ENCODE measurements at regions not wholly inside any gene's neighbourhood (a gene's known extent, or its start where the extent isn't known, plus 50 kb on each side); places are given as distances from the start of the nearest gene placed in this dataset.
"Not testable (repeated sequence)": the region's sequence is repeated elsewhere in the genome, so short reads cannot be mapped to it uniquely, and the experiment has no call there.

DNA sequence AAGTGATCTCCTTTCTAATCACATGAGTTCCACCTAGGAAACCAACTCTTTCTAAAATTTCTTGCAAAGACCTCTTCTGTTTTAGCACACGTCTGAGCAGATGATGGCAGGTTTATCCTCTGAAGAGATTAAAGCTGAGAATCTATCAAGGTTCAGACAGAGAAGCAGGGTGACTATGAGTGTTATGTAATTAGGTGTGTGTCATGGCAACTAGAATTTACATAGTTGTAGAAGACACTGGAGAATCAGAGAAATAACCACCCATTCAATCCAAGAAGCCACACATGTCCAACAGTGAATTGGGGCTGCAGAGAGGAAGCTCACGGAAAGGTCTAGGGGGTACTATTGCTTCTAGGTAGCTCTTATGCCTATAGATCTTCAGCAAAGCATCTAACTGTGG lies 600.5 kb downstream of the PYDC2 start:
- DNase-seq, result no peak
- Histone ChIP-seq H3K9me3 (no peaks in the 10 kb centered on the region), H3K27ac (no peak overlapping the region), H3K27me3 (no peaks in the 10 kb centered on the region), H3K4me1 (no peaks in the 10 kb centered on the region), H3K4me3 (no peak overlapping the region), H3K36me3 (no peaks in the 10 kb centered on the region)
- WGBS, 2 donors (ENCODE audit: low coverage in 1 of 2), result 87 to 94% methylated on average over 2 of the region's 2 CpGs
- intact Hi-C loops (cut with DNase I; ENCODE audit: low total_unique reads) (no loop called here), in situ Hi-C loops (cut with MboI; ENCODE audit: low pct_ligation_motif_present in 1 of 4, low pct_unique_long_range_greater_than_20kb in 1 of 4, low sequenced_read_pairs in 3 of 4) (no loop called here)
- no peak for TF ChIP-seq CTCF (IDR thresholded peaks at IDR 0.05)
- TF ChIP-seq POLR2A (IDR thresholded peaks at IDR 0.05), result no peak
- no peak for TF ChIP-seq EP300 (IDR thresholded peaks at IDR 0.05; ENCODE audit: low read depth)
- no peak for TF ChIP-seq POLR2AphosphoS5 (IDR thresholded peaks at IDR 0.05)

DNA sequence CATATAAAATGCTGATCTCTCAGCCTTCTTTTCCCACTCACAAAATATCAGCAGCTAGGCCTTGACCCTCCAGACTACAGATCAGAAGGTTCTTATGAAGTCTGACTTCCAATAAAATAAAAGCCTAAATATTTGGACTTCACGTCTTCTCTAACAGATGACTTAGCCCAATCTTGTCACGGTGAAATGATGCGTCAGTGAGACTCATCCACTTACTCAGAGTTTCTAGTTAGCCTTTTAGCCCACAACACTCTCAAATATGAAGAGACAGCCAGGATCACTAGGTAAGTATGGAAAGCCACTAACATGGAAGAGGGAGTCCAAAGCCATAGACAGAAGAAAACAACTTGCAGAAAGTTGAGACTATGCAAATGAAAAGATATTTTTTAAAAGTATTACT lies 601.2 kb downstream of the PYDC2 start:
- no peak for DNase-seq
- Histone ChIP-seq H3K27ac (no peak overlapping the region), H3K4me1 (no peaks in the 10 kb centered on the region), H3K27me3 (no peaks in the 10 kb centered on the region), H3K9me3 (no peaks in the 10 kb centered on the region), H3K36me3 (no peaks in the 10 kb centered on the region), H3K4me3 (no peak overlapping the region)
- intact Hi-C loops (cut with DNase I; ENCODE audit: low total_unique reads), result no loop called here
- in situ Hi-C loops (cut with MboI; ENCODE audit: low pct_ligation_motif_present in 1 of 4, low pct_unique_long_range_greater_than_20kb in 1 of 4, low sequenced_read_pairs in 3 of 4), result no loop called here
- 50 to 81% methylated on average over 3 of the region's 3 CpGs for WGBS, 2 donors (ENCODE audit: low coverage in 1 of 2)
- no peak for TF ChIP-seq POLR2AphosphoS5 (IDR thresholded peaks at IDR 0.05)
- TF ChIP-seq EP300 (IDR thresholded peaks at IDR 0.05; ENCODE audit: low read depth), result no peak
- TF ChIP-seq CTCF (IDR thresholded peaks at IDR 0.05), result no peak
- no peak for TF ChIP-seq POLR2A (IDR thresholded peaks at IDR 0.05)

- H3K27ac ChIP-seq, result peak overlapping the region in 1 of 4 donors; percentile 4
- no peaks in the 10 kb centered on the region for H3K36me3 ChIP-seq
- TF ChIP-seq POLR2AphosphoS5 (IDR thresholded peaks at IDR 0.05) (no peak), EP300 (IDR thresholded peaks at IDR 0.05; ENCODE audit: low read depth) (no peak), CTCF (IDR thresholded peaks at IDR 0.05) (no peak), POLR2A (IDR thresholded peaks at IDR 0.05) (no peak)
- 43 to 56% methylated on average over 13 to 15 of the region's 16 CpGs for WGBS, 2 donors (ENCODE audit: low coverage in 1 of 2)
- no peaks in the 10 kb centered on the region for H3K4me1 ChIP-seq
- no peaks in the 10 kb centered on the region for H3K27me3 ChIP-seq
- no peaks in the 10 kb centered on the region for H3K9me3 ChIP-seq
- H3K4me3 ChIP-seq, result no peak overlapping the region
- intact Hi-C loops (cut with DNase I; ENCODE audit: low total_unique reads), result no loop called here
- in situ Hi-C loops (cut with MboI; ENCODE audit: low pct_ligation_motif_present in 1 of 4, low pct_unique_long_range_greater_than_20kb in 1 of 4, low sequenced_read_pairs in 3 of 4), result no loop called here
- peak; percentile 59 for DNase-seq
Observed at GRCh38 chr3:192063570-192063969, 602.6 kb downstream of the PYDC2 start.

DNA sequence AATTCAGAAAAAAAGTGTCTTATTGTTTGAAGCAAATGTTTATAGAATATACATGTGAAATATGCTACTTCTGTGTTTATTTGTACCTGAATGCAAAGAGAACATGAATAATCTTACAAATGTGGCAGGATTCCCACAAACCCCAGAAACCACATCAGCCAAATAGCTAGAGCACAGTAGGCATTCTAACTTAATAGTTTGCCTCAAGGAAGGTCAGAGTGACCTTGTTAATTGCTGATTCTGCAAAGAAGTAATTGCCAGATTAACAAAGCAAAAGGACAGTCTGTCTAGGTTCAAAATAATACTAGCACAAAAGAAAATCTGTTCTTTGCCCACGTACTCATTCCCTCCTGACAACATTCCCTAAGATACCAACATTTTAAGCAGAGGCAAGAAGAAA lies 604.0 kb downstream of the PYDC2 start:
- no peak for DNase-seq
- H3K9me3 ChIP-seq, result no peaks in the 10 kb centered on the region
- WGBS, 2 donors (ENCODE audit: low coverage in 1 of 2), result 29 to 50% methylated on average over 1 of the region's 1 CpG
- H3K4me3 ChIP-seq, result no peak overlapping the region
- H3K36me3 ChIP-seq, result no peaks in the 10 kb centered on the region
- intact Hi-C loops (cut with DNase I; ENCODE audit: low total_unique reads), result no loop called here
- in situ Hi-C loops (cut with MboI; ENCODE audit: low pct_ligation_motif_present in 1 of 4, low pct_unique_long_range_greater_than_20kb in 1 of 4, low sequenced_read_pairs in 3 of 4), result no loop called here
- H3K27ac ChIP-seq, result no peak overlapping the region
- no peaks in the 10 kb centered on the region for H3K27me3 ChIP-seq
- H3K4me1 ChIP-seq, result no peaks in the 10 kb centered on the region
- TF ChIP-seq POLR2AphosphoS5 (IDR thresholded peaks at IDR 0.05) (no peak), EP300 (IDR thresholded peaks at IDR 0.05; ENCODE audit: low read depth) (no peak), CTCF (IDR thresholded peaks at IDR 0.05) (no peak), POLR2A (IDR thresholded peaks at IDR 0.05) (no peak)

GRCh38 chr3:192066253-192066652 lies 605.3 kb downstream of the PYDC2 start:
- H3K4me3 ChIP-seq; H3K4me1 ChIP-seq; H3K27me3 ChIP-seq; in situ Hi-C loops (cut with MboI; ENCODE audit: low pct_ligation_motif_present in 1 of 4, low pct_unique_long_range_greater_than_20kb in 1 of 4, low sequenced_read_pairs in 3 of 4); H3K9me3 ChIP-seq; intact Hi-C loops (cut with DNase I; ENCODE audit: low total_unique reads); H3K27ac ChIP-seq; H3K36me3 ChIP-seq; DNase-seq: not testable (repeated sequence)
- 83 to 84% methylated on average over 14 of the region's 14 CpGs for WGBS, 2 donors (ENCODE audit: low coverage in 1 of 2)

Data from transverse colon (tissue), 4 donors.